Coronary artery (tissue), 2 donors: ENCODE measurements at regions not wholly inside any gene's neighbourhood (a gene's known extent, or its start where the extent isn't known, plus 50 kb on each side); places are given as distances from the start of the nearest gene placed in this dataset.

Experiments
- DNase-seq: peaks from one replicate; pipeline ENCODE4 v3.0.0-alpha.2; 2017; ENCODE audit warnings: low spot score
- H3K27ac ChIP-seq, 2 donors: fragments of 200-600 bp; sonication (generic); one replicate each; pipeline ENCODE4 v1.5.1; 2016 to 2019
- H3K4me3 ChIP-seq: fragments of 200-600 bp; sonication (generic); 2 replicates; pipeline ENCODE4 v1.5.1; 2016; ENCODE audit warnings: mild to moderate bottlenecking, moderate library complexity
- CTCF ChIP-seq: fragments of 200-600 bp; sonication (generic); IDR thresholded peaks from one replicate; pipeline ENCODE4 v1.5.1; 2019; ENCODE audit warnings: antibody characterized with exemption

- TF ChIP-seq CTCF = no peak
- Histone ChIP-seq H3K27ac (no peak overlapping the region), H3K4me3 (no peak overlapping the region)
- DNase-seq = no peak
Observed at GRCh38 chr15:53437985-53438841, 321.2 kb downstream of the WDR72 start.

- H3K27ac ChIP-seq = no peak overlapping the region
- no peak for TF ChIP-seq CTCF
- H3K4me3 ChIP-seq = no peak overlapping the region
- no peak for DNase-seq
Observed at GRCh38 chr15:53437366-53437765, 322.1 kb downstream of the WDR72 start.

- no peak overlapping the region for H3K27ac ChIP-seq
- no peak for TF ChIP-seq CTCF
- DNase-seq = no peak
- H3K4me3 ChIP-seq = no peak overlapping the region
Observed at GRCh38 chr15:53434174-53434678, 325.2 kb downstream of the WDR72 start.

- Histone ChIP-seq H3K27ac (no peak overlapping the region), H3K4me3 (no peak overlapping the region)
- DNase-seq = no peak
- no peak for TF ChIP-seq CTCF
Observed at GRCh38 chr15:53416219-53416940, 343.1 kb downstream of the WDR72 start.

- TF ChIP-seq CTCF = no peak
Observed at GRCh38 chr15:53414167-53414566, 345.3 kb downstream of the WDR72 start.

GRCh38 chr15:53412542-53412941, 346.9 kb downstream of the WDR72 start:
- TF ChIP-seq CTCF = no peak
- H3K4me3 ChIP-seq = no peak overlapping the region
- H3K27ac ChIP-seq = no peak overlapping the region
- no peak for DNase-seq

More at GRCh38 chr15:53414167-53414566, 345.3 kb downstream of the WDR72 start:
- DNase-seq = no peak
- Histone ChIP-seq H3K4me3 (no peak overlapping the region), H3K27ac (no peak overlapping the region)
